ENCODE measurements at regions not wholly inside any gene's neighbourhood (a gene's known extent, or its start where the extent isn't known, plus 50 kb on each side); places are given as distances from the start of the nearest gene placed in this dataset.

DNA sequence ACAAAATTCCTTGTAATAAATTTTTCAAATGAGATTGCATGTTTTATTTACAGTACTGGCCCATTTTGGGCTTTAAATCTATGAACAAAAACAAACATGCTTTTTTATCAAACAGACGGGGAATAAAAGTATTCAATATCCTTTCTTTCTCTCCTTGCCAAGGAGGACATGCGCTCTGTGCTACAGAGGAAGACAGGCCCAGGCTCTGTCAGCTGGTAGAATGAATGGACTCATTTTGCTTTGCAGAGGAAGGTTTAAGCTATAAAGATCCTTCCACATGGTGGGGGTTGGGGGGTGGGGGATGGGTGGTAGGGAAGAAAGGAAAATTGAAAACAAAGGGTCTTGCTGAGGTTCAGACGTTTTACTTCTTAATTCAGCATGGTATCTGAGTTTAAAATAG is 575.6 kb downstream of the INSC start:
- TF ChIP-seq, protein P1, sequence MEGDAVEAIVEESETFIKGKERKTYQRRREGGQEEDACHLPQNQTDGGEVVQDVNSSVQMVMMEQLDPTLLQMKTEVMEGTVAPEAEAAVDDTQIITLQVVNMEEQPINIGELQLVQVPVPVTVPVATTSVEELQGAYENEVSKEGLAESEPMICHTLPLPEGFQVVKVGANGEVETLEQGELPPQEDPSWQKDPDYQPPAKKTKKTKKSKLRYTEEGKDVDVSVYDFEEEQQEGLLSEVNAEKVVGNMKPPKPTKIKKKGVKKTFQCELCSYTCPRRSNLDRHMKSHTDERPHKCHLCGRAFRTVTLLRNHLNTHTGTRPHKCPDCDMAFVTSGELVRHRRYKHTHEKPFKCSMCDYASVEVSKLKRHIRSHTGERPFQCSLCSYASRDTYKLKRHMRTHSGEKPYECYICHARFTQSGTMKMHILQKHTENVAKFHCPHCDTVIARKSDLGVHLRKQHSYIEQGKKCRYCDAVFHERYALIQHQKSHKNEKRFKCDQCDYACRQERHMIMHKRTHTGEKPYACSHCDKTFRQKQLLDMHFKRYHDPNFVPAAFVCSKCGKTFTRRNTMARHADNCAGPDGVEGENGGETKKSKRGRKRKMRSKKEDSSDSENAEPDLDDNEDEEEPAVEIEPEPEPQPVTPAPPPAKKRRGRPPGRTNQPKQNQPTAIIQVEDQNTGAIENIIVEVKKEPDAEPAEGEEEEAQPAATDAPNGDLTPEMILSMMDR (conservative IDR thresholded peaks at IDR 0.05): no peak
- no peak overlapping the region for H3K27ac ChIP-seq

DNA sequence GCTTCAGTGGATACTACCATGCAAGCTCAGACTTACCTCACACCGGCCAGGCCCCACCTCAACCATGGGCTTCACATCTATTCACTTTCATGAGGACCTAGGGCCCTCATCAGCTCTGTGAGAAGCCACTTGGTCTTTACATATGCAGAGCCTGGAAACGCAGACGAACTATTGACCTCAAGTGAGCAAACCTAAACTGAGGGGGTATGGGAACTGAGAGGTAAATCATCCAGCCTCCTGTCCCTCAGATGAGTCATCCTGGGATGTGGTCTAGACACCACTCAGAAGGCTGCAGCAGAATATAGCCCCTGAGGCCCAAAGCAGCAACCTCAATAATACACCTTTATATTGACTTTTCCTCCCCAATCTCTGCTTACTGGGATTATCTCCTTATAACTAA is 578.0 kb downstream of the INSC start:
- H3K27ac ChIP-seq: no peak overlapping the region

DNA sequence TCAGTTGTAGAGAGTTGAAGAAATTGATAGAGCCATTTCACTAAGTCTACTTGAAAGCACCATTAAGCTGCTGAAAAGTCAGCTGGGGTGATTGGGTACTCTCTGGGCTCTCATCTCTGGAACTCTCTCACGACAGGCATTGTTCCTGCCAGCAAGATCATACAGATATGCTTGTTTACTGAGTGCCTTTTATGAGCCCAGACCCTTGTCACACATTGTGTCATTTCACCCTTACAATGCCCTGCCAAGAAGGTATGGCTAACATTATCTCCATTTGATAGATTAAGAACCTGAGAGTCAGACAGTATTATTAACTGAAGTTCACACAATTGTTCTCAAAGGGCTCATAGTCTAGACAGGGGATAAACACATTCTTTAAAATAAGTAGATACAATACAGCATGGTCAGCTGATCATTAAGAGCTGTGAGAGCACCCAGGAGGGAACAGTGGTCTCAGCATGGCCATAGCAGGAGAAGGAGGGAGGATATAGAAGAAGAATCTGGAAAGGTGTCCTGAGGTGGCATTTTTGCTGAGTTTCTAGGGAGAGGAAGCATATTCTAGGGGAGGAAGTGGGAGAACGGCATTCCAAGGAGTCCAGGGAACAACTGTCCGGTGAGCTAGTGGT is 580.5 kb downstream of the INSC start:
- TF ChIP-seq ZFX (IDR thresholded peaks at IDR 0.05): no peak
- TF ChIP-seq, protein P1 (conservative IDR thresholded peaks at IDR 0.05): no peak
- H3K27ac ChIP-seq: peak overlapping the region; percentile 46; the same call in 1 of the 2 replicates

More for the DNA sequence above, 578.0 kb downstream of the INSC start:
- TF ChIP-seq ZFX (IDR thresholded peaks at IDR 0.05): no peak
- TF ChIP-seq, protein P1 (conservative IDR thresholded peaks at IDR 0.05): no peak

DNA sequence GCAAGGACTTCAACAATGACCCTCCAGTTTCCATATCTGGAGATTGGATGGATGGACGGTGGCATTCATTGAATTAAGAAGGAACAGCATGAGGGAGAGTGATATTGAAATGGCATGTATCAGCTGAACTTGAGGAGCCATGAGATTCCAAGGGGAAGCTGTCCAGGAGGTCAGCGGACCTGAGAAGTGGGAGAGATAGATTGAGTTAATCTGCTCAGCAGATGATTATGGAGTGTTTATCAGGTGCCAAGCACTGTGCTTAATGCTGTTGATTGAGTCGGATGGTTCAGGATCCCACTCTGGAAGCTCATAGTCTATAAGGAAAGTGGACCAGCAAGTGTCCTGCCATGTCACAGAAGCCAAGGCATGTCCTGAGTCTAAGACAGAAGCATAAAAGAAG is 581.3 kb downstream of the INSC start:
- H3K27ac ChIP-seq: no peak overlapping the region; the same call in 1 of the 2 replicates
- TF ChIP-seq, protein P1 (conservative IDR thresholded peaks at IDR 0.05): no peak
- TF ChIP-seq ZFX (IDR thresholded peaks at IDR 0.05): no peak

DNA sequence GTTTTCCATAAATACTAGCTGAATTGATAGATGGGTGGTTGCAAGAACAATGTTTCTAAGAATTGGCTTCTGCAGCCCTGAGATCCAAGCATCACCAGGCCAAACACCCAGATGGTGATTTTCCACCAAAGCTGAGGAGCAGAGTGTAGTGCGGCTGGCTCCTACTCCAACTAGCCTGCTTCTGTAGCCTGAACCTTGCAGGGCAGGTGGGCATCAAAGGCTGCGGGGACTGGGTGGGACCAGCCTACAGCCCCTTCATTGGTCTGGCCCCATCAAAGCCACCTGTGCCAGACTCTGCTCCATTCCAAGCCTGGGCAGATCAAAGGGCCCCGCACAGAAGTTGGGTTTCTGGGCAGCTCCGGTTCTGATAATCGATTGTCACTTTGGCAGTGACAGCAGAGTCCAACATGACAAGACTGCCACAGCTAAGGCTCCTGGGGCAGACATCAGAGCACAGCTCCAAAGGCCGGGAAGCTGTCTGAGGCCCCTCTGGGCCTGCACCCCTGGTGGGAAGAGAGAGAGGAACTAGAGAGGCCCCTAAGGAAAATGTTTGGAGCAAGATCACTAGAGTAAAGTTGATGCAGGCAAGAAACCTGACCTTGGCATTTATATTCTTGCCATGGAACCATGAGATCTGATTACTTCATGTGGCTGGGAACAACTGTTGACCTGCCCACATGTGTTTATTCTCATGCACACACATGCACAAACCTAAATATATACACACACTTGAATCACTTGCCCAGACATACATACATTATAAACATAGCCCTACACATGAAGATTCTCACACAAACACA is 582.9 kb downstream of the INSC start:
- no peak overlapping the region for H3K27ac ChIP-seq
- TF ChIP-seq, protein P1 (conservative IDR thresholded peaks at IDR 0.05): no peak
- TF ChIP-seq ZFX (IDR thresholded peaks at IDR 0.05): no peak

DNA sequence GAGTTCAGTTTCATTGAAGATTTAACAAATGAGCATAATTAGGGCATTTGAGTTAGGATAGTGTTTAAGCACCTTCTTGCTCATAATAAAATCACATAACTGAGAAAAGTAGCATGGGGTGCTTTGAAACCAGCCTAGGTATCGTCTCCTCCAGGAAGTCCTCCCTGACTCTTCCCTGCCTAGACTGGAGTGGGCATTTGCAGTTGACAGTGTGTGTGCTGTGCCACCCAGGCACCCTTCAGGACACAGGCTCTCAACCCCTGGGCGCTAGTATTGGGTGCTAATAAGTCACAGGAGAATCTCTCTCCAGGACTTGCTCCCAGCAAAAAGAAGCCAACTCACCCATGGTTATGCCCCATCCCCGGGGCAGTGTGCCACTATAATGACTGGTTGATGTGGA is 584.1 kb downstream of the INSC start:
- no peak overlapping the region for H3K27ac ChIP-seq
- no peak for TF ChIP-seq ZFX (IDR thresholded peaks at IDR 0.05)
- TF ChIP-seq, protein P1 (conservative IDR thresholded peaks at IDR 0.05): no peak

DNA sequence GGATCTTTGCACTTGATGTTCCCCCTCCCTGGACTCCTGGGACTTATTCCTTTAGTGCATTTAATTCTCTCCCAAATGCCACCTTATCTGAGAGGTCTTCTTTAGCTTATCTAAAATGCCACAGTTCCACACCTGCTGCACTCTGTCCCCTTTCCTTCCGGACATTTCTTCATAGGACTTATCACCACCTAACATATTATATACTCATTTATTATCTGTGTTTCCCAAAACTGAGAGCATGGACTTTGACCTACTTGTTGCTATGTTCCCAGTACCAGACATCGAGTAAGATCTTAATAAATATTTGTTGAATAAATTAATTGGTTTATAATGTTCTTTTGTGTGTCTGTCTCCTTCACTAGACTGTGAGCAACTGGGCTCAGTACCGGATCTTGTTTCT is 585.3 kb downstream of the INSC start:
- H3K27ac ChIP-seq: no peak overlapping the region
- no peak for TF ChIP-seq ZFX (IDR thresholded peaks at IDR 0.05)
- TF ChIP-seq, protein P1 (conservative IDR thresholded peaks at IDR 0.05): no peak
